SKM-1 (cell line): ENCODE measurements at regions not wholly inside any gene's neighbourhood (a gene's known extent, or its start where the extent isn't known, plus 50 kb on each side); places are given as distances from the start of the nearest gene placed in this dataset.
"Not testable (repeated sequence)": the region's sequence is repeated elsewhere in the genome, so short reads cannot be mapped to it uniquely, and the experiment has no call there.

Experiments
- DNase-seq: peaks from one replicate; lab custom pipeline; 2025; ENCODE audit not compliant: unreplicated experiment; lab: John Stamatoyannopoulos, UW

- DNase-seq: no peak
These were observed 54.4 kb upstream of the BMP4 start for GRCh38 chr14:54010981-54011380.

GRCh38 chr14:54023027-54023426, 66.4 kb upstream of the BMP4 start:
- DNase-seq: no peak

GRCh38 chr14:54025661-54026060, 69.0 kb upstream of the BMP4 start:
- DNase-seq: no peak

- DNase-seq: no peak
These were observed 70.0 kb upstream of the BMP4 start for GRCh38 chr14:54026671-54027070.

GRCh38 chr14:54030996-54031395, 74.4 kb upstream of the BMP4 start:
- not testable (repeated sequence) for DNase-seq

GRCh38 chr14:54033285-54033684, 76.7 kb upstream of the BMP4 start:
- DNase-seq: not testable (repeated sequence)

- DNase-seq: no peak
These were observed 82.1 kb upstream of the BMP4 start for GRCh38 chr14:54038724-54039123.

GRCh38 chr14:54039311-54039710, 82.7 kb upstream of the BMP4 start:
- DNase-seq: no peak

GRCh38 chr14:54040846-54041245, 84.2 kb upstream of the BMP4 start:
- no peak for DNase-seq

GRCh38 chr14:54046250-54046649, 89.6 kb upstream of the BMP4 start:
- DNase-seq: no peak

GRCh38 chr14:54047645-54048308, 91.2 kb upstream of the BMP4 start:
- DNase-seq: no peak

GRCh38 chr14:54048311-54048710, 91.7 kb upstream of the BMP4 start:
- DNase-seq: no peak

- no peak for DNase-seq
These were observed 92.1 kb upstream of the BMP4 start for GRCh38 chr14:54048736-54049135.

GRCh38 chr14:54050759-54051158, 94.1 kb upstream of the BMP4 start:
- DNase-seq: no peak

GRCh38 chr14:54052696-54053385, 96.2 kb upstream of the BMP4 start:
- DNase-seq: no peak

- DNase-seq: no peak
These were observed 96.7 kb upstream of the BMP4 start for GRCh38 chr14:54053386-54053745.

GRCh38 chr14:54058505-54058904, 101.9 kb upstream of the BMP4 start:
- no peak for DNase-seq

- DNase-seq: no peak
These were observed 127.1 kb upstream of the BMP4 start for GRCh38 chr14:54083549-54084239.

- DNase-seq: no peak
These were observed 128.7 kb upstream of the BMP4 start for GRCh38 chr14:54085232-54085761.

- no peak for DNase-seq
These were observed 129.2 kb upstream of the BMP4 start for GRCh38 chr14:54085841-54086240.

GRCh38 chr14:54086767-54087166, 130.1 kb upstream of the BMP4 start:
- no peak for DNase-seq

- no peak for DNase-seq
These were observed 130.8 kb upstream of the BMP4 start for GRCh38 chr14:54087376-54087775.
